Pancreas (tissue), 10 donors: ENCODE measurements at regions not wholly inside any gene's neighbourhood (a gene's known extent, or its start where the extent isn't known, plus 50 kb on each side); places are given as distances from the start of the nearest gene placed in this dataset.

Source experiments
- ATAC-seq, 4 donors: fragments of 200-7000 bp; cut with Tn5 transposase; one replicate each; pipeline versions ENCODE4 v1.8.0 to v1.9.1; 2020; ENCODE audit warnings: mild to moderate bottlenecking in 4 of 4, moderate library complexity in 4 of 4
- DNase-seq, 6 donors: peaks; one replicate each; pipeline ENCODE4 v3.0.0-alpha.2; 2020
- FAIRE-seq: peaks from 2 replicates; lab custom pipeline; 2012; peaks lifted over from hg19 to GRCh38; lab: Jason Lieb, UNC
- H3K27ac ChIP-seq, 4 donors: fragments of 200-600 bp; sonication (generic); 1 replicate in 3 of 4; 2 replicates in 1 of 4; pipeline versions ENCODE4 v1.5.0 to v1.8.0; 2020
- H3K27me3 ChIP-seq, 4 donors: fragments of 200-600 bp; one replicate each; pipeline ENCODE4 v1.8.0; 2021
- H3K36me3 ChIP-seq, 3 donors: fragments of 200-600 bp; sonication (generic) in 1 of 3; one replicate each; pipeline versions ENCODE4 v1.5.0 to v1.8.0; 2020 to 2021
- H3K4me1 ChIP-seq, 3 donors: fragments of 200-600 bp; one replicate each; pipeline ENCODE4 v1.8.0; 2021
- H3K4me3 ChIP-seq, 4 donors: fragments of 200-600 bp; sonication (generic) in 2 of 4; one replicate each; pipeline versions ENCODE4 v1.5.0 to v1.8.0; 2020 to 2021
- H3K9me3 ChIP-seq, 4 donors: fragments of 200-600 bp; one replicate each; pipeline ENCODE4 v1.8.0; 2021
- CTCF ChIP-seq, 4 donors: fragments of 200-600 bp; sonication (generic) in 3 of 4; IDR thresholded peaks; one replicate each; pipeline versions ENCODE4 v1.5.0 to v1.8.0; 2021; ENCODE audit warnings: antibody characterized with exemption in 4 of 4
- WGBS, 2 donors: extraction: QIAGEN DNeasy Blood & Tissue Kit; methylation state at CpG; one replicate each; pipeline ENCODE4 v1.1.7; 2013; 5-methylcytosine and 5-hydroxymethylcytosine counted together
- intact Hi-C, 3 donors: fragments of 100-400 bp; cut with DNase I; formaldehyde crosslinking; loops; one replicate each; pipeline versions ENCODE4 v1.11.1 to v1.14.2; 2022
- donor health status: healthy with polysubstance abuse.
- donor health status: DM: no; HTN: no; CAD: no; lungs with moderate emphysema.
- donor health status: DM: no; HTN: no; CAD: no.
- donor health status: control.
- donor health status: control.
- donor health status: Bipolar disorder and iron deficiency.
- donor health status: DM: yes; HTN: yes; CAD: no.
- donor health status: DM: no; HTN: no; CAD: no.
- donor health status: DM: no; HTN: no; CAD: no.
- donor health status: DM: yes; HTN: yes; CAD: no.

- H3K4me1 ChIP-seq = no peaks in the 10 kb centered on the region
- H3K27ac ChIP-seq = no peak overlapping the region
- intact Hi-C loops = no loop called here
- H3K9me3 ChIP-seq = no peaks in the 10 kb centered on the region
- H3K4me3 ChIP-seq = no peak overlapping the region
- FAIRE-seq (no peak), DNase-seq (no peak), ATAC-seq (no peak)
- TF ChIP-seq CTCF (IDR thresholded peaks at IDR 0.05) = no peak
- H3K27me3 ChIP-seq = no peaks in the 10 kb centered on the region
- 15 to 25% methylated on average over 5 of the region's 5 CpGs for WGBS, 2 donors
- H3K36me3 ChIP-seq = no peaks in the 10 kb centered on the region
Observed at GRCh38 chr7:51982653-51983052, 666.0 kb upstream of the COBL start.

- Histone ChIP-seq H3K36me3 (no peaks in the 10 kb centered on the region), H3K4me1 (no peaks in the 10 kb centered on the region), H3K4me3 (no peak overlapping the region), H3K27me3 (no peaks in the 10 kb centered on the region), H3K27ac (no peak overlapping the region), H3K9me3 (no peaks in the 10 kb centered on the region)
- WGBS, 2 donors = 67 to 70% methylated on average over 2 of the region's 2 CpGs
- FAIRE-seq (no peak), DNase-seq (no peak), ATAC-seq (no peak)
- no peak for TF ChIP-seq CTCF (IDR thresholded peaks at IDR 0.05)
- intact Hi-C loops = no loop called here
Observed at GRCh38 chr7:51980812-51981211, 664.2 kb upstream of the COBL start.

- Histone ChIP-seq H3K27ac (no peak overlapping the region), H3K27me3 (no peaks in the 10 kb centered on the region), H3K4me3 (no peak overlapping the region), H3K36me3 (no peaks in the 10 kb centered on the region), H3K4me1 (no peaks in the 10 kb centered on the region), H3K9me3 (no peaks in the 10 kb centered on the region)
- 41 to 44% methylated on average over 2 of the region's 2 CpGs for WGBS, 2 donors
- FAIRE-seq = no peak
- no peak for DNase-seq
- ATAC-seq = no peak
- intact Hi-C loops = no loop called here
- no peak for TF ChIP-seq CTCF (IDR thresholded peaks at IDR 0.05)
Observed at GRCh38 chr7:51980313-51980712, 663.7 kb upstream of the COBL start.

- Histone ChIP-seq H3K4me3 (no peak overlapping the region), H3K27me3 (no peaks in the 10 kb centered on the region), H3K9me3 (no peaks in the 10 kb centered on the region), H3K4me1 (no peaks in the 10 kb centered on the region), H3K27ac (no peak overlapping the region), H3K36me3 (no peaks in the 10 kb centered on the region)
- DNase-seq (no peak), ATAC-seq (no peak), FAIRE-seq (peak; percentile 99)
- intact Hi-C loops = no loop called here
- no peak for TF ChIP-seq CTCF (IDR thresholded peaks at IDR 0.05)
Observed at GRCh38 chr7:51977913-51978312, 661.3 kb upstream of the COBL start.

- Histone ChIP-seq H3K36me3 (no peaks in the 10 kb centered on the region), H3K9me3 (no peaks in the 10 kb centered on the region), H3K4me1 (no peaks in the 10 kb centered on the region), H3K27ac (no peak overlapping the region), H3K27me3 (no peaks in the 10 kb centered on the region), H3K4me3 (no peak overlapping the region)
- WGBS, 2 donors = 30 to 57% methylated on average over 3 of the region's 3 CpGs
- intact Hi-C loops = no loop called here
- DNase-seq (no peak), ATAC-seq (no peak), FAIRE-seq (no peak)
- TF ChIP-seq CTCF (IDR thresholded peaks at IDR 0.05) = no peak
Observed at GRCh38 chr7:51973939-51974338, 657.3 kb upstream of the COBL start.
